ENCODE measurements at regions not wholly inside any gene's neighbourhood (a gene's known extent, or its start where the extent isn't known, plus 50 kb on each side); places are given as distances from the start of the nearest gene placed in this dataset.
"Not testable (repeated sequence)": the region's sequence is repeated elsewhere in the genome, so short reads cannot be mapped to it uniquely, and the experiment has no call there.

- TF ChIP-seq IRF1 (CRISPR knock-in tag; IDR thresholded peaks at IDR 0.05) (no peak), ZBTB21 (CRISPR knock-in tag; IDR thresholded peaks at IDR 0.05; ENCODE audit: borderline replicate concordance) (no peak), GABPB1 (CRISPR knock-in tag; IDR thresholded peaks at IDR 0.05) (no peak), NFYB (CRISPR knock-in tag; conservative IDR thresholded peaks at IDR 0.05; ENCODE audit: low read depth) (no peak), PRDM15 (CRISPR knock-in tag; IDR thresholded peaks at IDR 0.05) (no peak), ATF1 (CRISPR knock-in tag; IDR thresholded peaks at IDR 0.05) (no peak), ZNF396 (CRISPR knock-in tag; IDR thresholded peaks at IDR 0.05; ENCODE audit: borderline replicate concordance) (no peak)
- TF ChIP-seq, protein P1, sequence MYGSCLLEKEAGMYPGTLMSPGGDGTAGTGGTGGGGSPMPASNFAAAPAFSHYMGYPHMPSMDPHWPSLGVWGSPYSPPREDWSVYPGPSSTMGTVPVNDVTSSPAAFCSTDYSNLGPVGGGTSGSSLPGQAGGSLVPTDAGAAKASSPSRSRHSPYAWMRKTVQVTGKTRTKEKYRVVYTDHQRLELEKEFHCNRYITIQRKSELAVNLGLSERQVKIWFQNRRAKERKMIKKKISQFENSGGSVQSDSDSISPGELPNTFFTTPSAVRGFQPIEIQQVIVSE (CRISPR knock-in tag; IDR thresholded peaks at IDR 0.05; ENCODE audit: borderline replicate concordance), result no peak
- TF ChIP-seq, protein P2, sequence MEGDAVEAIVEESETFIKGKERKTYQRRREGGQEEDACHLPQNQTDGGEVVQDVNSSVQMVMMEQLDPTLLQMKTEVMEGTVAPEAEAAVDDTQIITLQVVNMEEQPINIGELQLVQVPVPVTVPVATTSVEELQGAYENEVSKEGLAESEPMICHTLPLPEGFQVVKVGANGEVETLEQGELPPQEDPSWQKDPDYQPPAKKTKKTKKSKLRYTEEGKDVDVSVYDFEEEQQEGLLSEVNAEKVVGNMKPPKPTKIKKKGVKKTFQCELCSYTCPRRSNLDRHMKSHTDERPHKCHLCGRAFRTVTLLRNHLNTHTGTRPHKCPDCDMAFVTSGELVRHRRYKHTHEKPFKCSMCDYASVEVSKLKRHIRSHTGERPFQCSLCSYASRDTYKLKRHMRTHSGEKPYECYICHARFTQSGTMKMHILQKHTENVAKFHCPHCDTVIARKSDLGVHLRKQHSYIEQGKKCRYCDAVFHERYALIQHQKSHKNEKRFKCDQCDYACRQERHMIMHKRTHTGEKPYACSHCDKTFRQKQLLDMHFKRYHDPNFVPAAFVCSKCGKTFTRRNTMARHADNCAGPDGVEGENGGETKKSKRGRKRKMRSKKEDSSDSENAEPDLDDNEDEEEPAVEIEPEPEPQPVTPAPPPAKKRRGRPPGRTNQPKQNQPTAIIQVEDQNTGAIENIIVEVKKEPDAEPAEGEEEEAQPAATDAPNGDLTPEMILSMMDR (IDR thresholded peaks at IDR 0.05), result no peak
Measured at GRCh38 chr4:52408471-52408870, 250.6 kb downstream of the USP46 start (continued).

DNA sequence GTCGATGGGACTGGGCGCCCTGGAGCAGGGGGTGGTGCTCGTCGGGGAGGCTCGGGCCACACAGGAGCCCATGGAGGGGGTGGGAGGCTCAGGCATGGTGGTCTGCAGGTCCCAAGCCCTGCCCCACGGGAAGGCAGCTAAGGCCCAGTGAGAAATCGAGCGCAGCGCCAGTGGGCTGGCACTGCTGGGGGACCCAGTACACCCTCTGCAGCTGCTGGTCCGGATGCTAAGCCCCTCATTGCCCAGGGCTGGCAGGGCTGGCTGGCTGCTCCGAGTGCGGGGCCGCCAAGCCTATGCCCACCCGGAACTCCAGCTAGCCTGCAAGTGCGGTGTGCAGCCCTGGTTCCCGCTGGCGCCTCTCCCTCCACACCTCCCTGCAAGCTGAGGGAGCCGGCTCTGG, 249.3 kb downstream of the USP46 start:
- POLR2A ChIA-PET; CTCF ChIA-PET; DNase-seq (ENCODE audit: low spot score); H3K27me3 Mint-ChIP-seq (ENCODE audit: low read depth); H3K4me3 Mint-ChIP-seq; ATAC-seq; H3K4me1 Mint-ChIP-seq; H3K27ac Mint-ChIP-seq: not testable (repeated sequence)
- peaks cover 30% of the 10 kb centered on the region for H3K36me3 Mint-ChIP-seq
- peaks cover 36% of the 10 kb centered on the region for H3K9me3 Mint-ChIP-seq

DNA sequence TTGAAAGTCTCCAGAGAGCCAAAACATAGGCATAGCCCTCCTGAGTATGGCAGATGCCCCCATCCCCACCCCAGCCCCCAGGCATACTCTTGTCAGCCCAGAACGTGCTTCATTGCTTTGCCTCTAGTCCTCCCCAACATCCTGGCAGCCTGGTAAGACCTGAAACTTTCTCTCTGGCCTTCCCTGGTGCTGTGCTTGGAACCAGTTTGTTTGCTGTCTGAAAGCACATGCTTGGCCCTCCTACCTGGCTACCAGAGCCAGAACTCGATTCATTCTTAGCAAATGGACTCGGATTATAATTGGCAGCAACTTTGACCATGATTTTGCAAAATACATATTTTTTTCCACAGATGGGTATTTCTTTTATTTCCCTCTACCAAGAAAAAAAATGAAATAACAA, 248.1 kb downstream of the USP46 start:
- CTCF ChIA-PET, result no interaction called here
- H3K4me1 Mint-ChIP-seq, result no peaks in the 10 kb centered on the region
- TF ChIP-seq, protein P3, sequence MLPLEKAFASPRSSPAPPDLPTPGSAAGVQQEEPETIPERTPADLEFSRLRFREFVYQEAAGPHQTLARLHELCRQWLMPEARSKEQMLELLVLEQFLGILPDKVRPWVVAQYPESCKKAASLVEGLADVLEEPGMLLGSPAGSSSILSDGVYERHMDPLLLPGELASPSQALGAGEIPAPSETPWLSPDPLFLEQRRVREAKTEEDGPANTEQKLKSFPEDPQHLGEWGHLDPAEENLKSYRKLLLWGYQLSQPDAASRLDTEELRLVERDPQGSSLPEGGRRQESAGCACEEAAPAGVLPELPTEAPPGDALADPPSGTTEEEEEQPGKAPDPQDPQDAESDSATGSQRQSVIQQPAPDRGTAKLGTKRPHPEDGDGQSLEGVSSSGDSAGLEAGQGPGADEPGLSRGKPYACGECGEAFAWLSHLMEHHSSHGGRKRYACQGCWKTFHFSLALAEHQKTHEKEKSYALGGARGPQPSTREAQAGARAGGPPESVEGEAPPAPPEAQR (CRISPR knock-in tag; IDR thresholded peaks at IDR 0.05), result no peak
- no peak for TF ChIP-seq ZBTB43 (CRISPR knock-in tag; IDR thresholded peaks at IDR 0.05)
- TF ChIP-seq ZBTB21 (CRISPR knock-in tag; IDR thresholded peaks at IDR 0.05; ENCODE audit: borderline replicate concordance), result no peak
- no peak for TF ChIP-seq ZNF121 (CRISPR knock-in tag; IDR thresholded peaks at IDR 0.05)
- TF ChIP-seq MAX (CRISPR knock-in tag; IDR thresholded peaks at IDR 0.05), result no peak
- TF ChIP-seq ZNF219 (CRISPR knock-in tag; IDR thresholded peaks at IDR 0.05; ENCODE audit: borderline replicate concordance), result no peak
- TF ChIP-seq NR3C1 (CRISPR knock-in tag; conservative IDR thresholded peaks at IDR 0.05; ENCODE audit: low read depth), result no peak
- TF ChIP-seq JUN (CRISPR knock-in tag; IDR thresholded peaks at IDR 0.05), result no peak
- TF ChIP-seq, protein P4, sequence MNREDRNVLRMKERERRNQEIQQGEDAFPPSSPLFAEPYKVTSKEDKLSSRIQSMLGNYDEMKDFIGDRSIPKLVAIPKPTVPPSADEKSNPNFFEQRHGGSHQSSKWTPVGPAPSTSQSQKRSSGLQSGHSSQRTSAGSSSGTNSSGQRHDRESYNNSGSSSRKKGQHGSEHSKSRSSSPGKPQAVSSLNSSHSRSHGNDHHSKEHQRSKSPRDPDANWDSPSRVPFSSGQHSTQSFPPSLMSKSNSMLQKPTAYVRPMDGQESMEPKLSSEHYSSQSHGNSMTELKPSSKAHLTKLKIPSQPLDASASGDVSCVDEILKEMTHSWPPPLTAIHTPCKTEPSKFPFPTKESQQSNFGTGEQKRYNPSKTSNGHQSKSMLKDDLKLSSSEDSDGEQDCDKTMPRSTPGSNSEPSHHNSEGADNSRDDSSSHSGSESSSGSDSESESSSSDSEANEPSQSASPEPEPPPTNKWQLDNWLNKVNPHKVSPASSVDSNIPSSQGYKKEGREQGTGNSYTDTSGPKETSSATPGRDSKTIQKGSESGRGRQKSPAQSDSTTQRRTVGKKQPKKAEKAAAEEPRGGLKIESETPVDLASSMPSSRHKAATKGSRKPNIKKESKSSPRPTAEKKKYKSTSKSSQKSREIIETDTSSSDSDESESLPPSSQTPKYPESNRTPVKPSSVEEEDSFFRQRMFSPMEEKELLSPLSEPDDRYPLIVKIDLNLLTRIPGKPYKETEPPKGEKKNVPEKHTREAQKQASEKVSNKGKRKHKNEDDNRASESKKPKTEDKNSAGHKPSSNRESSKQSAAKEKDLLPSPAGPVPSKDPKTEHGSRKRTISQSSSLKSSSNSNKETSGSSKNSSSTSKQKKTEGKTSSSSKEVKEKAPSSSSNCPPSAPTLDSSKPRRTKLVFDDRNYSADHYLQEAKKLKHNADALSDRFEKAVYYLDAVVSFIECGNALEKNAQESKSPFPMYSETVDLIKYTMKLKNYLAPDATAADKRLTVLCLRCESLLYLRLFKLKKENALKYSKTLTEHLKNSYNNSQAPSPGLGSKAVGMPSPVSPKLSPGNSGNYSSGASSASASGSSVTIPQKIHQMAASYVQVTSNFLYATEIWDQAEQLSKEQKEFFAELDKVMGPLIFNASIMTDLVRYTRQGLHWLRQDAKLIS (CRISPR knock-in tag; IDR thresholded peaks at IDR 0.05; ENCODE audit: borderline replicate concordance), result no peak
- TF ChIP-seq TP53 (CRISPR knock-in tag; IDR thresholded peaks at IDR 0.05), result no peak
- TF ChIP-seq, protein P1 (CRISPR knock-in tag; IDR thresholded peaks at IDR 0.05; ENCODE audit: borderline replicate concordance), result no peak
- no peak for TF ChIP-seq HMGA2 (CRISPR knock-in tag; IDR thresholded peaks at IDR 0.05)

More for the DNA sequence above, 248.1 kb downstream of the USP46 start:
- Mint-ChIP-seq H3K4me3 (no peak overlapping the region), H3K36me3 (peaks cover 30% of the 10 kb centered on the region), H3K27ac (no peak overlapping the region), H3K27me3 (ENCODE audit: low read depth) (no peaks in the 10 kb centered on the region; the same call in 1 of the 2 replicates), H3K9me3 (peaks cover 36% of the 10 kb centered on the region)
- no peak for ATAC-seq
- no peak for DNase-seq (ENCODE audit: low spot score)
- POLR2A ChIA-PET, result no interaction called here
